T-helper 2 cell treated with Interferon-gamma antibody and Interleukin-4, amounts not matched to agents 100 ng/mL and 5 ng/mL, for 36 hours (primary cell): ENCODE measurements at regions not wholly inside any gene's neighbourhood (a gene's known extent, or its start where the extent isn't known, plus 50 kb on each side); places are given as distances from the start of the nearest gene placed in this dataset.

ENCODE experiments used
- intact Hi-C: fragments of 100-400 bp; cut with micrococcal nuclease; formaldehyde crosslinking; loops from one replicate; pipeline ENCODE4 v1.15.1; 2023

DNA sequence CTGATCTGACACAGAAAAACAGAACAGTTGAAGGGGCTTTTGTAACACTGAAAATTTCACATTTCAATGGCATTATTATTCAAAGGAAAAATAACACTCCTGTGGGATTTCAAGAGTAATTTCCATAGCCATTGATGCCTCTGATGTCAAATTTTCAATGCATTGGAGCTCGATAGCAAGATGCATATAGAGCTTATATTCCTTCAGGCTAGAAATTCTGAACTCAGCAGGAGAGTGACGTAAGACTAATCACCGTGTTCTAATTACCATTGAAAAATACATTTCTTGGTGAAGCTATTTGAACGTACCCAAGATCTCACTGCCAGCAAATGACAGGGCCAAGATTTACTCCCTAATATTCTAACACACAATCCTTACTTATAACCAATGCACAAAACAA, 854.1 kb upstream of the TMEM132C start:
- intact Hi-C loops = no loop called here

DNA sequence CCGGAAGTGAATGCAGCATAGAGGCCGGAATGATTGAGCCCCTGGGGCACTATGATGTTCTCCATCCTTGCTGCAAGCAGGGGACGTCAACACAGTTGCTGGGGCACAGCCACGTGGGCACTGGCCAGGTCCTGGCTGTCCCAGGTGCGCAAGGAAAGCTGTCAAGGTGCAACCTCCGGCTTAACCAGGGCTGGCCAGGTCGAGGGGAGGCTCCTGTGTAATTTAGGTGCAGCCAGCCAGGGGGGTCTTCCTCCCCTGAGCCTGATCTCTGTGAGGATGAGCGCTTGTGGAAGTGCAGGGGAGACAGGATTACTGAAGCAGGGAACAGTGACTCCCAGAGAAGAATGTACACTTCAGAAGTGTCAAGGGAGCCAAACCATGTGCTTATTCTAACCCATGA, 852.8 kb upstream of the TMEM132C start:
- intact Hi-C loops = no loop called here

DNA sequence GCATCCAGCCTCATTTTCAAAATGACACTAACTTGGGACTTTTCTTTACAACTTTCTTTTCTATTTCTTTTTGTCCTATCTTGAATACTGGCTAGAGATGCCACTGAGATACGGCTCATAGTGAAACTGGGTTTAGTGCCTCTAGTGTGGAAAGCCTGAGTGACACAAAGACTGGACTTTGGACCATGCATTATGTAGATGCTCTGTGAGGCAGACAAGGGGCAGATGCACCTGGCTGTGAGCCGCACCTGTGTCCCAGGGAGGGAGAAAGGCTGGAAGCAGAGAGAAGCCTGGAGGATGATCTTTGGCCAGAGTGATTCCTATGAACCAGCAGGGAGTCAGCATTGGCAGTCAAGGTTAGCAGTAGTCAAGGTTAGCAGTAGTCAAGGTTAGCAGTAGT, 852.3 kb upstream of the TMEM132C start:
- intact Hi-C loops = no loop called here

DNA sequence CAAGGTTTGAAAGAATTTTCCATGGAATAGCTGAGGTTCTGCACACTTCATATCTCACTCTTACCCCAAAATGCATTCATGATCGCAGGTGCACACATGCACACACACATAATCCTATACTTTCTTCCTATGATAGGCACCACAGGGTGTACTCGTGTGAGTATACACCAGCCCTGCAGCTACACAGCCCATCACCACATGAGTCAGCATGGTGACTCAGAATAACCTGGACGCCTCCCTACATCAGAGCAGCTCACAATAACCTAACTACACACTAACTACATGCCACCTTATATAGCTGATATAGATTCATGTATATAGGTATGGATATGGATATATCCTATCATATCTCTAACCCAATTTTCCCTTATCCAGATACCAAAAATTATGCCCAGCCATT, 850.2 kb upstream of the TMEM132C start:
- intact Hi-C loops = no loop called here

DNA sequence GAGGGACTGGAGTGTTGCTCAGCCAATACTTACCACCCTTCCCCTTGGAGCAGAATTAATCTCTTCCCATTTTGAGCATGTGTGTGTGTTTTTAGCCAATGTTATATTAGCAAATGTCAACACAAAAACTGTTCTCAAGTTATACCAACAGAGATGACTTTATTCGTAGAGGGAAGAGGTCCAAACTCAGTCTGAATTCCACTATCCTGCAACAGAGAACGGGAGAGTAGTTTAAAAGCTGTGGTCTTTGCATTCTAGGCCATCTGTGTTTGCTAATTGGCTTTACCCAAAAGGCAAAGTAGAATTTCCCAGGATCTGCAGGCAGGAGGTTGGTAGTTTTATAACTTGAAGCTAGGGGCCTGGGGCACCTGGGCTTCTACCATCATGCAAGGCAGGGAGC, 847.9 kb upstream of the TMEM132C start:
- intact Hi-C loops = no loop called here

DNA sequence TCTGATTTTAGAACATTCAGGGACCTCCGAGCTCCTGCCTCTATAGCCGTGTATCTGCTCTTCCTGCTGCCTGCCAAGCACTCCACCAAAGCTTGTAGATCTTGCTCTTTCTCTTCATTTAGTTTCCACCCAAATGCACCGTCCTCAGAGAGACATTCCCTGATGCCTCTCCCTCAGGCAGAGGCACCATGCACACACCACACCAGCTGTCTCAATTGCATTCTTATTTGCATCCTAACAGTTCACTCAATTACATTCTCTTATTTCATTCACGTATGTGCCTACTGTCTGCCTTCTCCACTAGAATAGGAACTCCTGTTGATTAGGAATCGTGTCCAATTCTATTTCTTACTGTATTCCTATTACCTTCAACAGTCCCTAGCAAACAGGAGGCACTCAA, 845.4 kb upstream of the TMEM132C start:
- intact Hi-C loops = no loop called here

DNA sequence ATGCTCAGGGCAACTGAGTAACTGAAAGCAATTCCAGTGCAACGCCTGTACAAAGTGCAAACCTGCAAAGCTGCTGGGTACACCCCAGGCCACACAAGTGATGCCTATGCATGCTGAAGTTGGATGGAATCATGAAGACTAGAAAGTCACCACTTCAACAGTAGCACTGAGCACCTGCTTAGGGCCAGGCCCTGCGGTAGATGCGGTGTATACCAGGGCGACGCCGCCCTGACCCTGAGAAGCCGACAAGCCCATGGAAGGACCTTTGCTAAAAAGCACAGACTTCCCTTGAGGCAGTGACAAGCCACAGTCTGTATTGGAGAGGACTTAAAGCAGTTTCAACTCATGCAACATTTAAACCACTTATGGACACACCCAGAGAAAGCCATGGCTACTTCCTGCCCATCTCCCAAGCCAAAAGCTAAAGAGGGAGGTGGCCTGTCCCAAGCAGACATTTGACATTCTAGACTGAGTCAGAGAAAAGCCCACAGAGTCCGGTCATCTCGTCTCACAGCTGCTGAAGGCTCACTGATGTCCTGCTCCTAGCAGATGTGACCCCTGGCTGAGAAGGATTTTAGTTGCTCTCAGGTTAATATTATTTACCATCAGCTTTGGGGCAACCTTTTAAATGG, 843.9 kb upstream of the TMEM132C start:
- intact Hi-C loops = no loop called here

DNA sequence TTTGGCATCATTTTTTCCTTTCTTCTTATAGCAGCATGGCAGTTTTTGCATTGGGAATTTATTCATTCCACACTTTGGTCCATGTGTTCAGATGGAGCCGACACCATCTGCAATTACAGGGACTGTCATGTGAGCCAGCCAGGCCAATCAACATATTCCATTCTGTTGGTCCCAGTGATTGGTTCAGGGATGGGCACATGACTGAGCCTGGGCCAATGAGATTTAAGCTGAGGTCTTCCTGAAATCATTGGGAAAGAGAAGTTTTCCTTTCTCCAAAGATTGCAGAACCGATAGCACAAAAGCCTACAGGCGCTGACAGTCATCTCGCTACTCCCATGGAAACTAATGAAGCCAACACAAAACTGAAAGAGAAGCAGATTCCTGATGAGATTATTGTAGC, 841.5 kb upstream of the TMEM132C start:
- intact Hi-C loops = no loop called here

DNA sequence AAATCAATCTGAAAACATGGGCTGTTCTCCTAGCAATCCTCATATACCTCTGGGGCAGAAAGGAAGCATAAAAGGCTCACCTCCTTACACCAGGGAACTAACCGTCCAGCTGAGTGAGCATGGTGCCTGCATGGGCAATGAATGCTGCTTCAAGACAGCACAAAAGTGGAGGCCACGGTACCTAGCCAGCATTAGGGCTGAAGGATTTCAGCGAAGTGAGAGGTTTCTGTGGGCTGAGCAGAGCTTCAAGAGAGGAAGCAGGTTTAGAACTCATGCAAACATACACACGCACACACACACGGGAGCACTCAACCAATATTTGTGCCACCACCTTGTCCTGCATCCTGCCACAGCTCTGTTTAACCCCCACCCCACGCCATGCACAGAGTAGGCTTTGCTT, 838.5 kb upstream of the TMEM132C start:
- intact Hi-C loops = no loop called here

DNA sequence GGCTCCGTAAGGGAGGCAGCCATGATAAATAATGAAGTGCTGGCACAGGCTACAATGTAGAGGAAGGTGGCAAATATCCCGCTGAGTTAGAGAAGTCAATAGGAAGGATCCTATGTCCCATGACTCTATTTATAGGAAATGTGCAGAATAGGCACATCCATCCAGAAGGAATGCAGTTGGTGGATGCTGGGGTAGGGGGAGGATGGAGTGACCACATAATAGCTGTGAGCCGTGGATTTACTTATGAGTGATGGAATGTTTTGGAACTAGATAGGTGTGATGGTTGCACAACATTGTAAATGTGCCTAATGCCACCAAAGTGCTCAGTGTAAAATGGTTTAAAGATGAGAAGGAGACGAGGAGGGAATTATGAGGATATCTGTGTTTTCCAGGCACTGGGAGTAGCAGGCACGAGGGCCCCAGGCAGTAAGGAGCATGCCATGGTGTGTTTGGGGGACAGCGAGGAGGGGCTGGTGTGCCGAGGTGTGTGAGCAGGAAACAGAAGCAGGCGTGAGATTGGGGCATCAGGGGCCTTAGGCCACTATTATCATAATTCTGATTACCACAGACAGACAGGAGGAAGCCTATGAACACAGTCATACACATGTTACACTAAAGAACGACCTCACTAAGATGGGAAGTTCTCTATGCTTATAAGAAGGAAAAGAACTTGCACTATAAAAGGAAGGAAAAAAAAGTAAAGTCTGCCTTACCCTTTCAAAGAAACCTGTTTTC, 837.3 kb upstream of the TMEM132C start:
- intact Hi-C loops = no loop called here

DNA sequence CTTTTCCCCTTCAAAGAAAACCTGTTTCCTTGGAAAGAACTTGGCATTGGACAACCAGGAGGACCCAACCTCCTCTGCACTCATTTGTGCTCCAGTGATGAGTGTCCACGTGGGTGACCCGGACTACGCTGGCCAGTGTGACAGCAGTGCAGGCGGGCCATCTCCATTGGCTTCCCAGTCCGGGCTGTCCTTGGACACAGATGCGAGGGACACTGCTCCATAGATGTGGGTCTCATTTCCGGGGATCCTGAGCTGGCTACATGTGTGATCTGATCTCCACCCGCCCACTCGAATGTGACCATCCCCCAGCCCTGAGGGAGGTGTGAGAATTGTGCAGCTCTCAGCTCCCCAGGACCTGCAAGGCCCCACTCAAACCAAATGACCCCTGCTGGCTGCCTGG, 836.6 kb upstream of the TMEM132C start:
- intact Hi-C loops = no loop called here

DNA sequence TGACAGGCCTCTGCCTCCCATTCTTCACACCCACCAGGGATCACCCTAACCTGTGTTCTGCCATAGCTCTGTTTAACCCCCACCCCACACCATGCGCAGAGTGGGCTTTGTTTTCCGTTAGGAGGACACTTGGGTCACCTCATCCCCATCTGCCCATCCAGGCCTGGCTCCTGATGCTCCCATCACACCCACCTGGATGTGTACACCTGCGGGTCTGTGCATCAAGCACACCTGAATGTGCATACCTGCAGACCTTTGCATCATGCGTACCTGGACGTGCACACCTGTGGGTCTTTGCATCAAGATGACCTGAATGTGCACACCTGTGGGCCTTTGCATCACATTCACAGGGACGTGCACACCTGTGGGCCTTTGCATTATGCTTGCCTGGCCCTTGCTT, 835.8 kb upstream of the TMEM132C start:
- intact Hi-C loops = no loop called here

DNA sequence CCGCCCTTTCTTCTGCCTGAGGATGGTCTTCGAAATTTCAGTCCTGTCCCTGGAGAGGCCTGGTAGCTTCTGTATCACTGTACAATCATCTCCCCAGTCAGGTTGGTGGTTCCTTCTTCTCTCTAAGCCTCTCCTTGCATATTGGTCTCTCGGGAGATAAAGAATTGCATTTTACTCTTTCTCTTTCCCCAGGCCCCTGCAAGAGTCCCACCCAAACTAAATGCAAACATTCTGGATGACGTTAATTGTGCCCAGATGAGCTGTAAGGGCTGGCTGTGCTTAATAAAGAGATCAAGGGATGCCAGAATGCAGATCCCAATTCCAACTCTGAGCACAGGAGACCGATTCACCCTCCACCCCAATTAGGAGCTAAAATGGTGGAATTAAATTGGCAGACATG, 835.4 kb upstream of the TMEM132C start:
- intact Hi-C loops = no loop called here

DNA sequence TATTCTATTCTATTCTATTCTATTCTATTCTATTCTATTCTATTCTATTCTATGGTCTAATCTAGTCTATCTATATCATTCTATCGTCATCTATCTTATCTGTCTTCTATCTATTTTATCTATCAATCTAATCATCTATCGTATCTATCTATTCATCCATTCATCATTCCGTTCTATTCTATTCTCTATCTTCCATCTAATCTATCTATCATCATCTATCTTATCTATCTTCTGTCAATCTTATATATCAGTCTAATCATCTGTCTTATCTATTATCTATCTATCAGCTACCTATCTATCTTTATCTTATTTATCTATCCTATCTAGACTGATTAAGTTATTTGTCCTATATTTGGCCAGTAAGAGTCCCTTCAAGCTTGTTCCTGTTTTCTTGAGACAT, 831.5 kb upstream of the TMEM132C start:
- intact Hi-C loops = no loop called here

DNA sequence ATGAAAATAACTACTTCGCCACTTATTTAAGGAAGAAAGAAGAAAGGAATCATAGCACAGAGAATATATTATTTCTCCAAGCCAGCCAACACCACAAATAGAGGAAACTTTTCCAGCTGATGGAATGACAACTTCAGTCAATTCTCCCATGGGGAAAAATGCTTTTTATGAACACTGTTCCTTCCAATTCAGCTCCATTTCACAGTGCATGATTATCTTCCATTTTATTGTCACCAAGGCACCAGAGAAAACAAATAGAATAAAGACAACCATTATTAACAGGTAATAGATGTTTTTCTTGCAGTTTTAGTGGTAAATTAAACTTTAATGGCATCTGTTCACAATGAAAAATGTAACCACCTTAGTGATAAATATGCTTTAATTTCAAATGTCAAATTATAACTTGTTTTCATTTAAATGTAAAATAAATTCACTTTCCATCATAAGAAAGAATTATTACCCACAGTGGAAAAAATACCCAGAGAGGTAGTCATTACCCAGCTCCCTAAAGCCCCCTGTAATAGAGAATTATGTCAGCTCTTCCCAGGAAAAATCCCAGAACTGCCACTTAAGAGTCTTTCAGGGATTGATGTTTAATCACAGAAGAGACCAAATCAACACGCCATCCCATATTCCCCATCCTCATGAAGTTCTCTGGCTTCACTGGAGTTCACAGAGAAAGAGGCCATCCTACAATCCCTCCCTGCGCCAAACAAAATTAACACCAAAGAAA, 828.3 kb upstream of the TMEM132C start:
- intact Hi-C loops = no loop called here

DNA sequence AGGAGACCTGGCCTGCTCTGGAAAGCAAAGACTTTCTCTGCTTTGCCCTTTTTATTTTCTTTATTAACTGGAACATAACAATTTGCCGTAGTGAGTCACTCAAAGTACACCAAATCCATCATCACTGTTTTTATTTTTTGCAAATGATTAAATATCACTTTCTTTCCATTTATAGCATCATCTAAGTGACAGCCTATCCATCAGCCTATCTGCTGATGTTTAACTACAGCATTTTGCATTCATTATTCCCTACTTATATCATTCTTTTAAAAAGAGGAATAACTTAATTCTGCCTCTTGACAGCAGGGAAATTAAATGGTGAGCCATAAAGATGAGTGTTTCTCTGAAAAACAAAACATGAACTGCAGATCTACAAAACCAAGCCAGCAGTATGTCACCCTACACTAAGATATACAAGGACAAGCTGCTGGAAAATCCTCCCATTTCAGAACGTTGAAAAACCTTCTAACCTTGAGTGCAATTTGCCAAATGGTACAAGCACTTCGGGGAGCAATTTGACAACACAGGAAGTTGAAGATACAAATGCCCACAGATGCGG, 821.3 kb upstream of the TMEM132C start:
- intact Hi-C loops = no loop called here

DNA sequence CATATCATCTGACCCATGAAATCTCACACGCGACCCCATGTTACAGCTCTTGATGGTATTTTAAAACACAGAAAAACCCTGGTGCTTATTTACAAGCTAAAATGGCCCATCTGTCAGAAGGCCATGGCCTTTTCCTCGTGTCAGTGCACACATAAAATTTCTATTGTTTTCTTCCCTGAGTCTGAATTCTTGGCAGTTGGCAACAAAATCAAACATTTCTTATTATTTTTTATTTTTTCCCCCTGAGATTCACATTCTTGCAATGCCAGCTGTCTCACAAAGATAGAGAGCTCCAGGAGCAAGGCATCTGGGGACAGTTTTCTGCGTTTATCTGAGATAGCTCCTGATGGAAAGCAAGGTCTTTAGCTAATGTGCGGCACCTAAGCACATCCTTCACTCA, 818.1 kb upstream of the TMEM132C start:
- intact Hi-C loops = no loop called here

DNA sequence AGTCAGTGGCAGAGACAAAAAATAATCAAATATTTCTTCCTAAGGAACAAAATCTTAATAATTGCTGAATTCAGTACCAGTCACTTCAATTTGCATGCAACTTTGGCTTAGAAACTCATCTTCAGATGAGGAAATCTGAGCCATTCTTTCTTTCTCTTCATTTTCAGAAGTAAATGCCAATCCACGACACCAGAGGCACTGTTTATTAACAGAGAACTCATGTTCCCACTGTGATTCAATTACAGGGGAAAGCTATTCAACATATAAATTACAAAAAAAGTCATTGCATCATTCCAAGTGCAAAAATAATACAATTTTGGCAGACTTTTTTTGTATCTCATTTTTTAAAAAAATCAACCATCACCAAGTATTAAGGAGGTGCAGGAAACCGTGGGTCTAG, 816.1 kb upstream of the TMEM132C start:
- intact Hi-C loops = no loop called here

DNA sequence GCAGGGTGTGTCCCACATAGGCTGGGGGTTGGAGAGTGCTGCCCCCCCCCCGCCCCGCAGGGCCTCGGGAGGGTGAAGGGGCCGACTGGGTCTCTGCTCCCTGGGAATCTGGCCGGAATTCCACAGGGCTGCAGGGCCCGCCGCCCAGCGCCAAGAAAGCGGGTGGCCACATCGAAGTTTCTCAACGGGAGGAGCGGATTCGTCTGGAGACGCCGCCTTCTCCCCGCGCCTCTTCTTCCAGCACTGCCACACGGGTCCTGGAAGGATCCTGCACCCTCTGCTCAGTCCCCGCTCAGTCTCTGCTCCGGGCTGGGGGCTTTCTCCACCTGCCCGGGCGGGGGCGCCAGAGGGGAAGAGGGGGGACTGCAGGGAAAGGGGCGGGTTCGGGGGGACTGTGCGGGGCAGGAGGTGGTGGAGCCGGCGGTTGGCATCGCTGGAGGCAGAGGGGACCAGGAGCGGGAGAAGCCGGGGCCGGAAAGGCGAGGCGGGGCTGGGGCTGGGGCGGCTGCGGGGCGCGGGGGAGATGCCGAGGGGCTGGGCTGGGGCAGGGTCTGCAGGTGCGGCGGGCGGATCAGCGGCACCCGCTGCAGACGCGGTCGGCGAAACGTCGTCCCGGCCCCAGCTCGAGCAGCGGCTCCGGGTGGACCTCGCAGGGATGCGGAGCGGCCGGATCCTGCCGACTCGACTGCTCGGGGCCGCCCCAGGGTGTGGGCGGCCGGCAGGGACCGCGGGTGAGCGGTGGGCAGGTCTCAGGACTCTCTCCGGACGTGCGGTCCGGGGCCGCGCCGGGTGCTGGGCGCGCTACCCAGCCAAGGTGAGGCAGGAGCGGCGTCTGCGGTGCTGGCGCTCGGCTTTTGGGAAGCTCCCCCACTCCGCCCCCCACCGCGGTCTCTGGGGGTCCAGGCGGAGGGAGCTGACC, 811.4 kb upstream of the TMEM132C start:
- intact Hi-C loops = no loop called here

DNA sequence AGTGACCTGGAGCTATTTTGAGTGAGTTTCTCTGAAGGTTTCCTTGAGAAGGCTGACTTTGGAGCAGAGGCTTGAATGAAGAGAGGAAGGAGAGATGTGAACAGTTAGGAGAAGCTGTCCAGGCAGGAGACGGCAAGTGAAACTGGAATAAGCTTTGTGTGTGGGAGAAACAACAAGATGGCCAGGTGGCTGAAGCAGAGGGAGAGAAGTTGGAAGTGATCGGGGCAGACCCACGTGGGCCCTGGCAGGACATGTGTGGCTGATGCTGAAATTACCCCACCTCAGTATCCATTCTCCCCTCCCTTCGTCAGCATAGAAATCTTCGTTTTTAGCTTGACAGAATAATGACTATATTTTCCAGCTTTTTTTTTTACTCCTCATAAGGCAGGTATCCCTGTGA, 809.2 kb upstream of the TMEM132C start:
- intact Hi-C loops = no loop called here

DNA sequence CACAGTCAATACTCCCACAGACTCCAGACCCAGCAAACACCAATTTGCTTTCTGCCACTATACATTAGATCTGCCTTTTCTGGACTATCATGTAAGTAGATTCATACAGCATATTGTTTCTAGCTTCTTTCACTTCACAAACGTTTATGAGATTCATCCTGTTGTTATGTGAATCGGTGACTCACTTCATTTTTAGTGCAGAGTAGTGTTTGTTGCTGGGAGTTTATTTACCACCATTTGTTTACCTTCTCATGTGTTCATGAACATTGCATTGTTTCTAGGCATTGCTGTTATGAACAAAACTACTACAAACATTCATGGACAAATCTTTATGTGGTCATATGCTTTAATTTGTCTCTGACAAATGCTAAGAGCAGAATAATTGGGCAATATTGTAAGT, 807.8 kb upstream of the TMEM132C start:
- intact Hi-C loops = no loop called here
